Hindlimb muscle (tissue), 1 donor: ENCODE measurements at regions not wholly inside any gene's neighbourhood (a gene's known extent, or its start where the extent isn't known, plus 50 kb on each side); places are given as distances from the start of the nearest gene placed in this dataset.

Experiments
- DNase-seq: peaks from one replicate; pipeline ENCODE4 v3.0.0-alpha.2; 2013

GRCh38 chr2:183284606-183285005 lies 160.4 kb downstream of the NUP35 start:
- no peak for DNase-seq

- DNase-seq, result no peak
These were observed 167.2 kb downstream of the NUP35 start for GRCh38 chr2:183291436-183291835.

DNA sequence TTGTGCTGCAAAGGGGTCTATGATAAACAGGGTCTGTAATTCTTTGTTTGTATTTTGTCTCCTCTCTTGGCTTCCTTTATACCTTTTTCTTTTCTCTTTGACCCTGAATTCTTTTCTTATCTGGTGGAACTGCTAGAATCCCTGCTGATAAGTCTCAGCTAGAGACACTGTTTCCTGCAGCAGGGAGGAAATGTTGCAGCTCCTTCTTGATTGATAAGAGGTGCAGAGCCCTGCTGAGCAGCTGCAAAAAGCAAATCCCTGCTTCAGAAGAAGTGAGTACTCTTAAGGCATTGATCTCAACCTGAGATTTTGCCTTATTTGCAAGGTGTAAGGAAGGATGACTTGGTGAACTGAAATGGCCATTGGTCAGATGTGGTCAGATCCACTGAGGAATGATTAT lies 167.8 kb downstream of the NUP35 start:
- DNase-seq, result no peak

- no peak for DNase-seq
These were observed 215.1 kb downstream of the NUP35 start for GRCh38 chr2:183339311-183339710.

GRCh38 chr2:183341057-183341456 lies 216.8 kb downstream of the NUP35 start:
- no peak for DNase-seq

DNA sequence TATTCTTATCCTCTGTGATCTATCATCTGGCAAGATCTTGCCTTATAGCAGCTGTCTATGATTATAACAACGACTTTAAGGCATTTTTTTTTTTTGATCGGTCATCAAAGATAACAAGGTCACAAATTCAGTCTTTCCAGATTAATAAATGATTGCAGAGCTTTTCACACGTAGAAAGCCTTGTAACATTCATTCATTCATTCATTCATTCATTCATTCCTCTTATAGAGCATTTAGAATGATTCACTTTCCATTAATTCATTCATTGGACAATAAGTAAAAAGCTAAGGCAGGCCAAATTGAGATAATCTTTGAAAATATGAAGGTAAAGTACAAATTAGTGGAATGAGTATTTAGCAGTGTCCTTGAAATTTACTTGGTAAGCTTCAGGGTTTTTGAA lies 223.7 kb downstream of the NUP35 start:
- no peak for DNase-seq

DNA sequence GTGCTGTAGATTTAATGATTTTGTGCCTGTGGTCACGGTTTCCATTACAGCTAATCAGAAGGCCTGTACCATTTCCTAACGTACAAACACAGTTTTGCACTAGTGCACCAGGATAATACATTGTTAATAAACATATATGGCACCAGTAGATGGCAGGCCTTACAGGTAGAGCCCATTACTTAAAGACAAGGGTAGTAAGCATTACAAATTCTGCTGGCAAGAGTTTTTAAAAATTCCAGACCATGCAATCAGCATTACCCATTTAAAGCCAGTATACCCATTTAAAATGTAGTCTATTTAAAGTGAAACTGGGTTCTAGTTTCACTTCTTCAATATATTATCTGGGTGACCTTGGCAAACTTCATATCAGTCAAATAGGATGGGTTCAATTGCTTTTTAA lies 224.2 kb downstream of the NUP35 start:
- DNase-seq, result no peak

DNA sequence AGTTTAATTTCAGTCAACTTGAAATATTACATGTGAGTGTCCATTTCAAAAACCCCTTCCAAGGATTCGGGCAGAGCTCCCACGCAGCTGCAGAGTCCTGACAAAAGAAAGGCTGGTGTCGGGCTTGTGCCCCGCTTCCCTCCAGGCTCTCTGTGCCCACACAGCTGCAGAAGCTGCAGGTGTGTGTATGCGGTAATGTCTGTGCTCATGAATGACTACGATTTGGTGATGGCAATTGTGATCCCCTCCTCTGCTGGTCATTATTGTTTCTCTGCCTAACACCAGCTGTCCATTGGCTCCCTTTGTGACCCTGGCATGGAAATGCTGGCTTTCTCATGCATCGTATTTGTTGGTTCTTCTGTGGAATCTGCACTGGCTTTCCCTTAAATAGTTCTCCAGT lies 224.8 kb downstream of the NUP35 start:
- peak; percentile 19 for DNase-seq

GRCh38 chr2:183359867-183360266 lies 235.6 kb downstream of the NUP35 start:
- DNase-seq, result no peak

DNA sequence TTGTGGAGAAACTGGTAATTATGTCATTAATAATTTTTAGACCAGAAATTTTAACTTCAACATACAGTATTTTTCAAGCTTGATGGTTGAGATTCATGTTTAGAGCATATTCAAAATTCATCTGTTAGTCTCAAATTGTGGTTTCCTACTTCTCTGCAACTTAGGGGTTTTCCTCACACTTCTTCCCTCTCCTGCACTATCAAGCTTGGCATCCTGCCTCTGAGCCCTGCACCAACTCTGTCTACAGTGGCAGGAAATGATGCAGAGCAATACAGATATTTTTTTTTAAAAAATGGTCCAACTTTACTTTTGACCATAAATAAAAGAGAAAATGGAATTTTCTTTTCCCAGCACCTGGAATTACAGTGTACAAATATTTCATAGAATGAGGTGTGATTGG lies 247.3 kb downstream of the NUP35 start:
- DNase-seq, result no peak

GRCh38 chr2:183375821-183376220 lies 251.6 kb downstream of the NUP35 start:
- DNase-seq, result no peak

GRCh38 chr2:183383854-183384253 lies 259.6 kb downstream of the NUP35 start:
- DNase-seq, result no peak

- DNase-seq, result no peak
These were observed 265.4 kb downstream of the NUP35 start for GRCh38 chr2:183389546-183390080.

GRCh38 chr2:183390109-183390508 lies 265.9 kb downstream of the NUP35 start:
- DNase-seq, result no peak

DNA sequence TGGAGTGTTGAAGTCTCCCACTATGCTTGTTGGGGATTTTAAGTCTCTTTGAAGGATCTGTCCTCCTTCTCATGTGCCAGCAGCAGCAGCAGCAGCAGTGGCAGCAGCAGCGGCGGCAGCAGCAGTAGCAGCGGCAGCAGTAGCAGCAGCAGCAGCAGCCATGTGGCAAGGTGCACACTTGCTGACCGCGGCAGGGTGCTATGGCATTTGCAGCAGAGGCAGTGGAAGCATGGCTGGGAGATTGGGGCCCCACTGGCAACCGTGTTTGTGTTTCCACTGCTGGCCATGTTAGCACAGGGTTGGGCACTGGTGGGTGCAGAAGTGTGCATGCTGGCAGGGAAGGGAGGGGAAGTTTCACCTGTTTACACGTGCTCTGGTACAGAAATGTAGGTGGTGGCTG lies 280.1 kb downstream of the NUP35 start:
- DNase-seq, result no peak

GRCh38 chr2:183408562-183408961 lies 284.3 kb downstream of the NUP35 start:
- no peak for DNase-seq

DNA sequence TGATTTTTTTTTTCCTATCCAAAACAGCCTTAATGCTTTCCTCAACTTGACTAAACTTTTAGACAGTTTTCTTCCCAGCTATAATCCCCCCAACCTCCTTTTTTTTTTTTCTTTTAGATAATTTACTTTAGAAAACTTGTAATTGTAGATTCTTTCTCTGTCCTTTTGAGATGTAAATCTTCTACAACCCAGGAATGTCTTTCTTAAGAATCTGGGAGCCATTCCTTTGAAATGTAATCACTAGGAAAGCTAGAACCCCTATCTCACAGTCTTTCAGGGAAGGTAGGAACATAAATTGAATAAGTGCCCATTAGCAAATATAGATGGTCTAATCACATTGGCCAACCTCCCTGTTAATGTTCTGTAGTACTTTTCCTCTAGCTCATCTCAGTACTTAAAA lies 285.4 kb downstream of the NUP35 start:
- DNase-seq, result no peak

- no peak for DNase-seq
These were observed 292.5 kb downstream of the NUP35 start for GRCh38 chr2:183416753-183417152.

GRCh38 chr2:183426825-183427224 lies 302.6 kb downstream of the NUP35 start:
- DNase-seq, result no peak

GRCh38 chr2:183427558-183427957 lies 303.3 kb downstream of the NUP35 start:
- DNase-seq, result no peak

GRCh38 chr2:183428881-183429280 lies 304.6 kb downstream of the NUP35 start:
- no peak for DNase-seq

DNA sequence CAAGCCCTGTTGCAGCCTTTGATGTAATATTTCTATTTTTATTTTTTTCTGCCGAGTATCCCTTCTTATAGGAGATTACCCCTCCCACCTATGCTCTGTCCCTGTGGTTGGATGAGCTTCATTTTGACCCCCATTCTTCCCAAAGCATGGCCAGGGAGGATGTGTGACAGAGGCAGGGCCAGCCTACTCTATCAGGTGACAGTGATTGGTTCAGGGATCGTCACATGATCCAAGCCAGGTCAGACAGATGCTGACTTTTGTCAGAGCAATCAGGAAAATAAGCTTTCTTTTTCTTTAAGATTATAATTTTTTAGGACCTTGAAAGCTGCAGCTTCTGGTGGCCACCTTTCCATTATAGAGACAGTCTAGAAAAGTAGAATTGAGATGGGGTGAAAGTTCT lies 314.3 kb downstream of the NUP35 start:
- no peak for DNase-seq

- no peak for DNase-seq
These were observed 330.8 kb downstream of the NUP35 start for GRCh38 chr2:183455056-183455455.

- DNase-seq, result no peak
These were observed 331.9 kb downstream of the NUP35 start for GRCh38 chr2:183456177-183456576.

GRCh38 chr2:183458460-183458859 lies 334.2 kb downstream of the NUP35 start:
- DNase-seq, result no peak

DNA sequence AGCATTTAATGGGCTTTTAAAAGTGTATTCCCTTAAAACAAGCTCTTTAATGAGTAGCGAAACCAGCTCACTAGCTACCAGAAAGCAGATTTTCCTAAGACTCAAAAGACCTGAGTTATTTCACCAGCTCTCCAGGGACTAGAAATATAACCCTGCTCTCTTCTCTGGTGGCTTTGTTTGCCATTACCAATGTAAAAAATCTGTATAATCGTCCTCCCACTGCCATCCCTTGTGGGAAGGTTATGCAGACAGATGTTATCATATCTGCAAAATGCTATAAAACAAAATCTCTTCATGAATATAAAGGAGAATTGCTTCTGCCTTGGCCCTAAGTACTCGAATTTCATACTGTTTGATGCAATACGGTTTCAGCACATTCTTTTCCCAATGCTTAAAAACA lies 335.2 kb downstream of the NUP35 start:
- DNase-seq, result no peak
